GM23338 (cell line): ENCODE measurements at regions not wholly inside any gene's neighbourhood (a gene's known extent, or its start where the extent isn't known, plus 50 kb on each side); places are given as distances from the start of the nearest gene placed in this dataset.

ENCODE experiments used
- ATAC-seq: fragments of 200-7000 bp; cut with Tn5 transposase; 3 replicates; pipeline ENCODE4 v1.9.1; 2020
- DNase-seq: peaks from one replicate; pipeline ENCODE4 v3.0.0-alpha.2; 2015; ENCODE audit warnings: low spot score
- H2AFZ ChIP-seq: fragments of 200-600 bp; sonication (generic); 2 replicates; pipeline ENCODE4 v1.8.0; 2016; ENCODE audit warnings: antibody characterized with exemption, mild to moderate bottlenecking, moderate library complexity
- H3F3A ChIP-seq: fragments of 200-600 bp; sonication (generic); replicated peaks from 2 replicates; pipeline ENCODE4 v1.8.0; 2017; ENCODE audit warnings: antibody characterized with exemption, mixed run types, low read depth
- H3K27ac ChIP-seq: fragments of 200-600 bp; sonication (generic); 2 replicates; pipeline ENCODE4 v1.6.1; 2016; ENCODE audit warnings: low read depth
- H3K27me3 ChIP-seq: fragments of 200-600 bp; sonication (generic); 2 replicates; pipeline ENCODE4 v1.8.0; 2016; ENCODE audit warnings: mild to moderate bottlenecking, mixed run types, moderate library complexity; ENCODE audit not compliant: insufficient read depth
- H3K36me3 ChIP-seq: fragments of 200-600 bp; sonication (generic); 2 replicates; pipeline ENCODE4 v1.8.0; 2016; ENCODE audit warnings: mild to moderate bottlenecking; ENCODE audit not compliant: insufficient read depth
- H3K4me1 ChIP-seq: fragments of 200-600 bp; sonication (generic); 2 replicates; pipeline ENCODE4 v1.8.0; 2016; ENCODE audit warnings: mild to moderate bottlenecking, moderate library complexity; ENCODE audit not compliant: insufficient read depth
- H3K4me2 ChIP-seq: fragments of 200-600 bp; sonication (generic); 2 replicates; pipeline ENCODE4 v1.7.1; 2017; ENCODE audit warnings: mixed run types
- H3K4me3 ChIP-seq: fragments of 200-600 bp; sonication (generic); 2 replicates; pipeline ENCODE4 v1.6.1; 2016; ENCODE audit warnings: mixed run types
- H3K79me2 ChIP-seq: fragments of 200-600 bp; sonication (generic); replicated peaks from 2 replicates; pipeline ENCODE4 v1.8.0; 2017; ENCODE audit warnings: mild to moderate bottlenecking; ENCODE audit not compliant: insufficient read depth
- H3K9me2 ChIP-seq: fragments of 200-600 bp; sonication (generic); 2 replicates; pipeline ENCODE4 v1.8.0; 2017; ENCODE audit not compliant: insufficient read depth
- H4K20me1 ChIP-seq: fragments of 200-600 bp; sonication (generic); replicated peaks from 2 replicates; pipeline ENCODE4 v1.8.0; 2017; ENCODE audit warnings: mild to moderate bottlenecking; ENCODE audit not compliant: insufficient read depth
- H3K27ac Mint-ChIP-seq: 2 replicates; pipeline ENCODE4 v1.8.0; 2020; ENCODE audit warnings: inconsistent platforms, mild to moderate bottlenecking, moderate library complexity, mixed read lengths
- H3K27me3 Mint-ChIP-seq: 3 replicates; pipeline ENCODE4 v1.8.0; 2022; ENCODE audit warnings: low read depth, mild to moderate bottlenecking, moderate library complexity, mixed read lengths, inconsistent platforms; ENCODE audit not compliant: insufficient read depth, poor library complexity
- H3K36me3 Mint-ChIP-seq: 3 replicates; pipeline ENCODE4 v1.8.0; 2021; ENCODE audit warnings: low read depth, mild to moderate bottlenecking, inconsistent platforms, moderate library complexity, mixed read lengths
- H3K4me1 Mint-ChIP-seq: 3 replicates; pipeline ENCODE4 v1.8.0; 2020; ENCODE audit warnings: mild to moderate bottlenecking, inconsistent platforms, mixed read lengths
- H3K4me3 Mint-ChIP-seq: 3 replicates; pipeline ENCODE4 v1.8.0; 2021; ENCODE audit warnings: moderate library complexity, mild to moderate bottlenecking, inconsistent platforms, mixed read lengths
- H3K9me3 Mint-ChIP-seq: 3 replicates; pipeline ENCODE4 v1.8.0; 2020; ENCODE audit warnings: moderate library complexity, mild to moderate bottlenecking, inconsistent platforms, mixed read lengths
- CREB1 ChIP-seq: fragments of 250-450 bp; sonication (Bioruptor Pico); IDR thresholded peaks from 2 replicates; pipeline ENCODE4 v1.5.0; 2020; ENCODE audit warnings: low read depth, mild to moderate bottlenecking, moderate library complexity
- EZH2 ChIP-seq: fragments of 200-600 bp; sonication (generic); IDR thresholded peaks from one replicate; pipeline ENCODE4 v1.8.0; 2017; ENCODE audit warnings: antibody characterized with exemption, mild to moderate bottlenecking, low read depth; ENCODE audit not compliant: unreplicated experiment
- EZH2phosphoT487 ChIP-seq: fragments of 200-600 bp; sonication (generic); IDR thresholded peaks from one replicate; pipeline ENCODE4 v1.8.1; 2018; ENCODE audit warnings: antibody characterized with exemption; ENCODE audit not compliant: unreplicated experiment
- REST ChIP-seq: IDR thresholded peaks from one replicate; pipeline ENCODE4 v1.6.1; 2018; ENCODE audit warnings: antibody characterized with exemption; ENCODE audit not compliant: unreplicated experiment
- STAT1 ChIP-seq: IDR thresholded peaks from one replicate; pipeline ENCODE4 v1.6.1; 2016; ENCODE audit warnings: antibody characterized with exemption; ENCODE audit not compliant: unreplicated experiment
- ZNF331 ChIP-seq: fragments of 250-450 bp; sonication (Bioruptor Pico); IDR thresholded peaks from 2 replicates; pipeline ENCODE4 v1.5.0; 2020; ENCODE audit warnings: low read depth, mild to moderate bottlenecking, moderate library complexity
- ZNF462 ChIP-seq: fragments of 250-450 bp; sonication (Bioruptor Pico); IDR thresholded peaks from 2 replicates; pipeline ENCODE4 v1.5.0; 2020; ENCODE audit warnings: mild to moderate bottlenecking, moderate library complexity

GRCh38 chr4:71634364-71634763, 149.5 kb downstream of the GC start (continued):
- TF ChIP-seq REST = no peak

DNA sequence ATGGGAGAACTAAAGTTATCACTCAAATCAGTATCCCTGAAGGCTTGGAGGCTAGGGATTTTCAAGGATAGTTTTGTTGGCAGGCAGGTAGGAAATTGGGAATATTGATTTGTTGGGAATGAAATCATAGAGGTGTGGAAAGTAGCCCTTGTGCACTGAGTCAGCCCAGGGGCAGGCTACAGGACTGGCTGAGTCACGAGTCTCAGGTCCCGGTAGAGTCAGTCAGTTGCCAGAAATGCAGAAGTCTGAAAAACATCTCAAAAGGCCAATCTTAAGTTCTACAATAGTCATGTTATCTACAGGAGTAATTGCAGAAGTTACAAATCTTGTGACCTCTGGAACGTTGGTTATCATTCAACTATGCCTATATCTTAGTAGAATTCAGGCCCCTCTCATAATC, 153.1 kb downstream of the GC start:
- Mint-ChIP-seq H3K27ac (no peak overlapping the region), H3K27me3 (no peaks in the 10 kb centered on the region), H3K36me3 (peaks cover 7% of the 10 kb centered on the region; the same call in 2 of the 3 replicates), H3K4me3 (no peak overlapping the region), H3K9me3 (peaks cover 20% of the 10 kb centered on the region), H3K4me1 (peaks cover 16% of the 10 kb centered on the region)
- Histone ChIP-seq H4K20me1 (no peaks in the 10 kb centered on the region), H3K36me3 (no peaks in the 10 kb centered on the region), H3K4me1 (peaks cover 19% of the 10 kb centered on the region), H2AFZ (peak overlapping the region; percentile 9; the same call in 1 of the 2 replicates), H3K79me2 (no peaks in the 10 kb centered on the region), H3K27ac (no peak overlapping the region), H3F3A (no peaks in the 10 kb centered on the region), H3K4me2 (no peak overlapping the region), H3K9me2 (peaks cover 3% of the 10 kb centered on the region; the same call in 1 of the 2 replicates), H3K4me3 (no peak overlapping the region), H3K27me3 (no peaks in the 10 kb centered on the region)
- TF ChIP-seq CREB1 (no peak), STAT1 (no peak), EZH2phosphoT487 (no peak), ZNF331 (CRISPR knock-in tag) (no peak), EZH2 (no peak), ZNF462 (CRISPR knock-in tag) (no peak)
- ATAC-seq (no peak), DNase-seq (no peak)
